GM12878 (cell line): ENCODE measurements at regions not wholly inside any gene's neighbourhood (a gene's known extent, or its start where the extent isn't known, plus 50 kb on each side); places are given as distances from the start of the nearest gene placed in this dataset.

Experiments used
- ATAC-seq: fragments of 200-7000 bp; cut with Tn5 transposase; 3 replicates; pipeline ENCODE4 v1.9.1; 2020; ENCODE audit warnings: mild to moderate bottlenecking, moderate library complexity
- BruUV-seq: library from RNA; stranded (reverse); fragments of 400-500 nt; replicated peaks from 2 replicates; lab custom pipeline; 2021; lab: Mats Ljungman, UMichigan
- CTCF ChIA-PET: fragments of 300-600 bp; sonication (Branson Sonifier 250); formaldehyde crosslinking; extraction: SDS; loops from one replicate; lab custom pipeline; 2021; ENCODE audit warnings: inconsistent platforms; lab: Yijun Ruan, JAX
- POLR2A ChIA-PET: fragments of 350-600 bp; formaldehyde crosslinking; extraction: SDS; loops from one replicate; lab custom pipeline; 2021; ENCODE audit warnings: inconsistent platforms; lab: Charles Lee
- RAD21 ChIA-PET: fragments of 300-600 bp; sonication (Branson Sonifier 250); formaldehyde crosslinking; loops from one replicate; lab custom pipeline; 2023; ENCODE audit warnings: antibody characterized with exemption; ENCODE audit not compliant: unreplicated experiment; lab: Charles Lee
- SMC1A ChIA-PET: fragments of 300-600 bp; sonication (Branson Sonifier 250); formaldehyde crosslinking; loops from one replicate; lab custom pipeline; 2023; ENCODE audit not compliant: unreplicated experiment, uncharacterized antibody; lab: Charles Lee
- DNase-seq: peaks from one replicate; pipeline ENCODE4 v3.0.0-alpha.2; 2011; ENCODE audit warnings: low read depth, low spot score
- FAIRE-seq: peaks from 3 replicates; lab custom pipeline; 2011; peaks lifted over from hg19 to GRCh38; lab: Jason Lieb, UNC
- H2AFZ ChIP-seq: 2 replicates; pipeline ENCODE4 v1.6.0; 2011; ENCODE audit warnings: low read depth, low read length, control low read depth; ENCODE audit not compliant: control insufficient read depth
- H3K27ac ChIP-seq: 2 replicates; pipeline ENCODE4 v1.5.1; 2011; ENCODE audit warnings: control low read depth; ENCODE audit not compliant: control insufficient read depth, insufficient read depth
- H3K27me3 ChIP-seq, 2 experiments: replicated peaks in 1 of 2; 2 replicates each; pipeline versions ENCODE4 v1.6.0 to v1.6.1; 2011; ENCODE audit warnings: low read length in 1 of 2; ENCODE audit not compliant: control insufficient read depth in 2 of 2, insufficient read depth in 2 of 2
- H3K36me3 ChIP-seq, 2 experiments: 2 replicates each; pipeline ENCODE4 v1.5.1; 2011; ENCODE audit warnings: low read length in 1 of 2; ENCODE audit not compliant: control insufficient read depth in 2 of 2, insufficient read depth in 2 of 2
- H3K4me1 ChIP-seq: 2 replicates; pipeline ENCODE4 v1.6.1; 2011; ENCODE audit warnings: mild to moderate bottlenecking, low read length, moderate library complexity, mixed read lengths; ENCODE audit not compliant: control insufficient read depth, insufficient read depth
- H3K4me2 ChIP-seq: 2 replicates; pipeline ENCODE4 v1.6.0; 2011; ENCODE audit warnings: control low read depth; ENCODE audit not compliant: control insufficient read depth, insufficient read depth
- H3K4me3 ChIP-seq: fragments of 200-600 bp; sonication (generic); 2 replicates; pipeline ENCODE4 v1.5.1; 2016
- H3K79me2 ChIP-seq: 2 replicates; pipeline ENCODE4 v1.6.0; 2011; ENCODE audit warnings: low read length; ENCODE audit not compliant: control insufficient read depth, insufficient read depth
- H3K9ac ChIP-seq: 2 replicates; pipeline ENCODE4 v1.8.0; 2011; ENCODE audit warnings: low read length, control low read depth, mixed read lengths; ENCODE audit not compliant: control insufficient read depth, insufficient read depth
- H3K9me3 ChIP-seq: replicated peaks from 3 replicates; pipeline ENCODE4 v1.5.1; 2011; ENCODE audit warnings: mild to moderate bottlenecking, low read length; ENCODE audit not compliant: control insufficient read depth, insufficient read depth
- H4K20me1 ChIP-seq: 2 replicates; pipeline ENCODE4 v1.6.0; 2011; ENCODE audit not compliant: control insufficient read depth, insufficient read depth
- BMI1 ChIP-seq: fragments of 450-650 bp; IDR thresholded peaks from 2 replicates; pipeline ENCODE4 v1.6.1; 2016; ENCODE audit warnings: mild to moderate bottlenecking, moderate library complexity, borderline replicate concordance
- CUX1 ChIP-seq: IDR thresholded peaks from 2 replicates; pipeline ENCODE4 v1.6.1; 2012; ENCODE audit warnings: improper control_type of control experiment, low read depth, low read length; ENCODE audit not compliant: insufficient replicate concordance
- E2F8 ChIP-seq: fragments of 450-650 bp; IDR thresholded peaks from 2 replicates; pipeline ENCODE4 v1.6.1; 2018; ENCODE audit warnings: mild to moderate bottlenecking, low read depth, moderate library complexity; ENCODE audit not compliant: partially characterized antibody
- HDGF ChIP-seq: fragments of 450-650 bp; IDR thresholded peaks from 2 replicates; pipeline ENCODE4 v1.6.1; 2016; ENCODE audit warnings: antibody characterized with exemption
- MXI1 ChIP-seq: fragments of 150-350 bp; IDR thresholded peaks from 2 replicates; pipeline ENCODE4 v1.6.1; 2011; ENCODE audit warnings: low read depth, mild to moderate bottlenecking, inconsistent platforms, low read length, improper control_type of control experiment
- TAF1 ChIP-seq: IDR thresholded peaks from 2 replicates; pipeline ENCODE4 v1.6.1; 2011; ENCODE audit warnings: mild to moderate bottlenecking, low read depth, low read length, borderline replicate concordance
- USF1 ChIP-seq: IDR thresholded peaks from 2 replicates; pipeline ENCODE4 v1.6.1; 2011; ENCODE audit warnings: borderline replicate concordance, low read depth, mild to moderate bottlenecking, moderate library complexity, mixed read lengths, low read length; ENCODE audit not compliant: insufficient read depth; ENCODE audit errors: extremely low read length
- USF2 ChIP-seq: IDR thresholded peaks from 2 replicates; pipeline ENCODE4 v1.6.1; 2011; ENCODE audit warnings: low read depth, low read length, improper control_type of control experiment, borderline replicate concordance
- ZNF592 ChIP-seq: fragments of 450-650 bp; IDR thresholded peaks from 2 replicates; pipeline ENCODE4 v1.6.1; 2017; ENCODE audit warnings: mild to moderate bottlenecking, moderate library complexity
- WGBS: methylation state at CpG from one replicate; pipeline ENCODE4 v1.1.6; 2016; ENCODE audit warnings: low lambda C conversion rate; ENCODE audit not compliant: insufficient replicate concordance, insufficient coverage; ENCODE audit errors: missing lambda C conversion rate; 5-methylcytosine and 5-hydroxymethylcytosine counted together
- in situ Hi-C: fragments of 300-500 bp; cut with MboI; formaldehyde crosslinking; loops from 9 replicates; pipeline ENCODE4 v1.14.3; 2018; ENCODE audit warnings: mixed read lengths
- intact Hi-C: fragments of 100-400 bp; cut with micrococcal nuclease; formaldehyde crosslinking; loops from one replicate; pipeline ENCODE4 v1.14.2; 2022; ENCODE audit not compliant: unreplicated experiment

GRCh38 chr5:16366491-16366890, 99.1 kb downstream of the ZNF622 start:
- H3K4me1 ChIP-seq: no peaks in the 10 kb centered on the region
- no peak overlapping the region for H3K9ac ChIP-seq
- ATAC-seq (no peak), DNase-seq (no peak), FAIRE-seq (no peak)
- no peak overlapping the region for H3K4me2 ChIP-seq
- H3K9me3 ChIP-seq: no peaks in the 10 kb centered on the region
- no peak overlapping the region for H3K4me3 ChIP-seq
- no peak overlapping the region for H2AFZ ChIP-seq
- H3K79me2 ChIP-seq: no peaks in the 10 kb centered on the region
- intact Hi-C loops: no loop called here
- WGBS: 2% methylated on average over 2 of the region's 2 CpGs
- BruUV-seq: no TSS peak
- H3K27me3 ChIP-seq: no peaks in the 10 kb centered on the region; a peak in 1 of 4 replicates
- ChIA-PET CTCF (interaction anchor here (0.7 to 1.3 kb wide), 2 partner anchors 9 to 206 kb away, joined by 3 to 4 read pairs; no protein-coding TSS in a partner anchor), POLR2A (no interaction called here), RAD21 (no interaction called here), SMC1A (no interaction called here)
- no peak overlapping the region for H3K27ac ChIP-seq
- H4K20me1 ChIP-seq: no peaks in the 10 kb centered on the region
- in situ Hi-C loops: no loop called here
- no peaks in the 10 kb centered on the region for H3K36me3 ChIP-seq
- TF ChIP-seq ZNF592 (no peak), MXI1 (no peak), USF2 (no peak), BMI1 (no peak), USF1 (no peak), TAF1 (no peak), HDGF (no peak), CUX1 (no peak), E2F8 (no peak)
